ENCODE measurements at regions not wholly inside any gene's neighbourhood (a gene's known extent, or its start where the extent isn't known, plus 50 kb on each side); places are given as distances from the start of the nearest gene placed in this dataset.
"Not testable (repeated sequence)": the region's sequence is repeated elsewhere in the genome, so short reads cannot be mapped to it uniquely, and the experiment has no call there.

DNA sequence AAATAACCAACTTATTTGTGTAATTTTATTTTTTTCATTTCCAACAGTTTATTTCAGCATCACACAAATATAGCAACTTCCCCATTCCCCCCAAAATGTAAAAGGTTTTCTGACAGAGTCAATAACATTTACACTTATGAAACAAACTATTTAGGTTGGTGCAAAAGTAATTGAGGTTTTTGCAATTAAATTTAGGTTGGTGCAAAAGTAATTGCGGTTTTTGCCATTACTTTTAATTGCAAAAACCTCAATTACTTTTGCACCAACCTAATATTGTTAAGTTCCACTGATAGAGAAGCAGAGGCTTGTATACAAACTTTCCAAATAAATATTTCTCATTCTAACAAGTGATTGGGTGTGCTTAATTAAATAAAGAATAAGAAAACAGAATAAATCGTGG is 270.9 kb upstream of the DUSP10 start:
- DNase-seq: no peak
- Histone ChIP-seq H3K4me3 (ENCODE audit: insufficient read depth, low read depth, low read length) (no peak overlapping the region), H3K27me3 (ENCODE audit: control insufficient read depth, insufficient read depth, low read length) (no peaks in the 10 kb centered on the region), H3K36me3 (replicated peaks; ENCODE audit: control insufficient read depth, insufficient read depth, low read length) (no peaks in the 10 kb centered on the region)

GRCh38 chr1:222010306-222010705 is 268.4 kb upstream of the DUSP10 start:
- no peak overlapping the region for H3K4me3 ChIP-seq (ENCODE audit: insufficient read depth, low read depth, low read length)
- H3K27me3 ChIP-seq (ENCODE audit: control insufficient read depth, insufficient read depth, low read length): no peaks in the 10 kb centered on the region
- no peaks in the 10 kb centered on the region for H3K36me3 ChIP-seq (replicated peaks; ENCODE audit: control insufficient read depth, insufficient read depth, low read length)
- no peak for DNase-seq

DNA sequence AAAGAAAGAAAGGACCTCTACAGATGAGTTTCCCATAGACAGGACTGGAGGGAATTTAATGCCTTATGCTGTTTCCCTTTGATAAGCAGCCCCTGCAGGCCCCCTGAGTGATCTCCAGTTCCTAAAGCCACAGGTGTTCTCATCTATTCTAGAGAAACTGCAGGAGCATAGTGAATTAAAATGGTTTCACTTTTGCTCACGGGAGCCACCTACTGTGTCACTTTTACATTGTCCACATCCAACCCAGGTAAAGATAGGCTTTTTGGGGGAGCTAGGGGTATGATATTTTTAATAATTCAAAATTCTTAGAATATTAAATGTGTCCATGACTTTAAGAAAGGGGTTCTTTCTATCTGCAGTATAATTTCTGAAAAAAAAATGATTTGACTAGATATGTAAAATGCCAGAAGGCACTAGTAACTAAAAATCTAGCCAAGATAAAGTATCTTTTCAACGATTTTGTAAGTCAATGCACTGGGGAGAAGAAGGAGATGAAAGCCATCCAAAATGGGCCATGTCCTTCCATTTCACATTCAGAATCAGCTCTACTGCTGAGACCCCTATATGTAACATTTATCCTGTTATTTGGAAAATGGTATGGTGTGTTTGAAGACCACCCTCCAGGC is 267.3 kb upstream of the DUSP10 start:
- peak; percentile 18 for DNase-seq
- Histone ChIP-seq H3K27me3 (ENCODE audit: control insufficient read depth, insufficient read depth, low read length) (no peaks in the 10 kb centered on the region), H3K4me3 (ENCODE audit: insufficient read depth, low read depth, low read length) (no peak overlapping the region), H3K36me3 (replicated peaks; ENCODE audit: control insufficient read depth, insufficient read depth, low read length) (no peaks in the 10 kb centered on the region)

- DNase-seq: no peak
- Histone ChIP-seq H3K36me3 (replicated peaks; ENCODE audit: control insufficient read depth, insufficient read depth, low read length) (no peaks in the 10 kb centered on the region), H3K4me3 (ENCODE audit: insufficient read depth, low read depth, low read length) (no peak overlapping the region), H3K27me3 (ENCODE audit: control insufficient read depth, insufficient read depth, low read length) (no peaks in the 10 kb centered on the region)
Observed at GRCh38 chr1:222006715-222007114, 264.8 kb upstream of the DUSP10 start.

- Histone ChIP-seq H3K27me3 (ENCODE audit: control insufficient read depth, insufficient read depth, low read length) (no peaks in the 10 kb centered on the region), H3K36me3 (replicated peaks; ENCODE audit: control insufficient read depth, insufficient read depth, low read length) (no peaks in the 10 kb centered on the region), H3K4me3 (ENCODE audit: insufficient read depth, low read depth, low read length) (no peak overlapping the region)
- DNase-seq: no peak
Observed at GRCh38 chr1:222004784-222005183, 262.9 kb upstream of the DUSP10 start.

- DNase-seq: no peak
- Histone ChIP-seq H3K4me3 (ENCODE audit: insufficient read depth, low read depth, low read length) (no peak overlapping the region), H3K27me3 (ENCODE audit: control insufficient read depth, insufficient read depth, low read length) (no peaks in the 10 kb centered on the region), H3K36me3 (replicated peaks; ENCODE audit: control insufficient read depth, insufficient read depth, low read length) (no peaks in the 10 kb centered on the region)
Observed at GRCh38 chr1:222004034-222004433, 262.1 kb upstream of the DUSP10 start.

DNA sequence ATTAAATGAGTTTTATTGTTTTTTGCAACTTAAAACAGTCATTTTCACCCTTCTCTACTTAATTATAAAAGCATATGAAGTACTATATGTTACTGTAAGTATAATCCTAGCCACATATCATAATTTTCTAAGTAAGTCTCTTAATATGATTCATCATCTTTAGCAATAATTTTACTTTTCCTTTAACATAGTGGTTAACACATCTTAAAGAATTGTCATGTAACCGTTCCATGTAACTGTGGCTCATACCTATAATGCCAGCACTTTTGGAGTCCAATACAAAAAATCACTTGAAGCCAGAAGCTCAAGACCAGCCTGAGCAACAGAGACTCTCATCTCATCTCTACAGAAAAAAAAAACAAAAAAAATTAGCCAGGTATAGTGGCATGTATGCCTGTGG is 260.6 kb upstream of the DUSP10 start:
- Histone ChIP-seq H3K36me3 (replicated peaks; ENCODE audit: control insufficient read depth, insufficient read depth, low read length) (no peaks in the 10 kb centered on the region), H3K4me3 (ENCODE audit: insufficient read depth, low read depth, low read length) (no peak overlapping the region), H3K27me3 (ENCODE audit: control insufficient read depth, insufficient read depth, low read length) (no peaks in the 10 kb centered on the region)
- no peak for DNase-seq

DNA sequence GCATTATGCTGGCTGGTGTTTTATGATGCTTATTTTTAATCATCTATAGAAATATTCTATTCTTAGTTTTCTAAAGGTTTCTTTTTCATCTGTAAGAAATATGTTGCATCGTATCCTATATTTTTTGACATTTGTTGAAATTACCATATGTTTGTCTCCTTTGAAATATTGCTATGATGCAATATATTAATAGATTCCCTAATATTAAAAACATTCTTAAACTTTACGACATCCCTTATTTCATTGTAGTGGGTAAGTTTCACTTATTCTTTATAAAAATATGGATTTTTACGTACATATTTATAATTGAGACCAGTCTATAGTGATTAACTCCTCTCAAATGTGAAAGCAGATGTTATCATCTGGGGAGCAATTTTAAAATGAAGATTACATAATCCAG is 258.2 kb upstream of the DUSP10 start:
- Histone ChIP-seq H3K36me3 (replicated peaks; ENCODE audit: control insufficient read depth, insufficient read depth, low read length) (no peaks in the 10 kb centered on the region), H3K27me3 (ENCODE audit: control insufficient read depth, insufficient read depth, low read length) (no peaks in the 10 kb centered on the region), H3K4me3 (ENCODE audit: insufficient read depth, low read depth, low read length) (no peak overlapping the region)
- no peak for DNase-seq

- H3K4me3 ChIP-seq (ENCODE audit: insufficient read depth, low read depth, low read length): no peak overlapping the region
- DNase-seq: no peak
Observed at GRCh38 chr1:221998781-221999180, 256.9 kb upstream of the DUSP10 start.

DNA sequence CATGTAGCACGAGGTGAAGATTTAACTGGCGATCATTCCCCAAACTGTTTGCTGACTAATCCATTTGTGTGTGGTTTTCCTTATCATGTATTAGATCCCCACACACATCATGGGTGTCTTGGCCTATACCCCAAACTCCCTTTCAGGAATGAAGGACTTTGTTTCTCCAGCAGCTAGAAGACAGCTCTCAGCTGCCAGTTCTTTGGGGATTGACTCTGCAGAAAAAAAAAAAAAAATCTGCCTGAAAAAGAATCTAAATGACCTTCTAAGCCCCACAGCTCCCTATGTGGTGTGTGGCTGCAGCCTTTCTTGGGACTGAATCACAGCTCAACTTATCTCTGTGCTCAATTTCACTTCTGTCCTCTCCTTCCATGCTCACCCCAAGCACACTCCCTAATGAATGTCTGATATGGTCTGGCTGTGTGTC is 256.3 kb upstream of the DUSP10 start:
- Histone ChIP-seq H3K4me3 (ENCODE audit: insufficient read depth, low read depth, low read length) (no peak overlapping the region), H3K36me3 (replicated peaks; ENCODE audit: control insufficient read depth, insufficient read depth, low read length) (no peaks in the 10 kb centered on the region), H3K27me3 (ENCODE audit: control insufficient read depth, insufficient read depth, low read length) (no peaks in the 10 kb centered on the region)
- DNase-seq: no peak

More at GRCh38 chr1:221998781-221999180, 256.9 kb upstream of the DUSP10 start:
- H3K27me3 ChIP-seq (ENCODE audit: control insufficient read depth, insufficient read depth, low read length): no peaks in the 10 kb centered on the region
- no peaks in the 10 kb centered on the region for H3K36me3 ChIP-seq (replicated peaks; ENCODE audit: control insufficient read depth, insufficient read depth, low read length)

GRCh38 chr1:221997012-221997411 is 255.1 kb upstream of the DUSP10 start:
- DNase-seq; H3K4me3 ChIP-seq (ENCODE audit: insufficient read depth, low read depth, low read length); H3K36me3 ChIP-seq (replicated peaks; ENCODE audit: control insufficient read depth, insufficient read depth, low read length); H3K27me3 ChIP-seq (ENCODE audit: control insufficient read depth, insufficient read depth, low read length): not testable (repeated sequence)

DNA sequence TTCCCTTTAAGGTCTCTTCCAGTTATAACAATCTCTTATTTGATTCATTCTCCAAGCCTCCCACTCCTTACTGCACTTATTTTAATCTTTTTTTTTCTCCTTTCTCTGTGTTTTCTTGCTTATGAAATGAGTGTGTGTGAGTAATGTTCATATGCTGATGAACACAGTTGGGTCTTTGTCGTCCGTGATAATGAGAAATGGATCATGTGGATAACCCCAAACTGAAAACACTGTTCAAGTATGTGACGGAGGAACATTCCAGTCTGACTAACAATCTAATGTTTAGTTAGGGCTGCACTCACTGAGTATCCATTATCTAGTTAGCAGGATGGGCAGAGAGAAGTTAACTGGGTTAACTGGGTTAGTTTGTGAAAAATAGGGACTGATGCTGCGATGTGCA is 253.1 kb upstream of the DUSP10 start:
- Histone ChIP-seq H3K27me3 (ENCODE audit: control insufficient read depth, insufficient read depth, low read length) (no peaks in the 10 kb centered on the region), H3K36me3 (replicated peaks; ENCODE audit: control insufficient read depth, insufficient read depth, low read length) (no peaks in the 10 kb centered on the region), H3K4me3 (ENCODE audit: insufficient read depth, low read depth, low read length) (no peak overlapping the region)
- no peak for DNase-seq

- Histone ChIP-seq H3K36me3 (replicated peaks; ENCODE audit: control insufficient read depth, insufficient read depth, low read length) (no peaks in the 10 kb centered on the region), H3K27me3 (ENCODE audit: control insufficient read depth, insufficient read depth, low read length) (no peaks in the 10 kb centered on the region), H3K4me3 (ENCODE audit: insufficient read depth, low read depth, low read length) (no peak overlapping the region)
- DNase-seq: no peak
Observed at GRCh38 chr1:221994274-221994698, 252.4 kb upstream of the DUSP10 start.

- no peak for DNase-seq
- Histone ChIP-seq H3K36me3 (replicated peaks; ENCODE audit: control insufficient read depth, insufficient read depth, low read length) (no peaks in the 10 kb centered on the region), H3K4me3 (ENCODE audit: insufficient read depth, low read depth, low read length) (no peak overlapping the region), H3K27me3 (ENCODE audit: control insufficient read depth, insufficient read depth, low read length) (no peaks in the 10 kb centered on the region)
Observed at GRCh38 chr1:221993444-221993948, 251.6 kb upstream of the DUSP10 start.

- Histone ChIP-seq H3K27me3 (ENCODE audit: control insufficient read depth, insufficient read depth, low read length) (no peaks in the 10 kb centered on the region), H3K4me3 (ENCODE audit: insufficient read depth, low read depth, low read length) (no peak overlapping the region), H3K36me3 (replicated peaks; ENCODE audit: control insufficient read depth, insufficient read depth, low read length) (no peaks in the 10 kb centered on the region)
- DNase-seq: no peak
Observed at GRCh38 chr1:221992427-221992826, 250.5 kb upstream of the DUSP10 start.

GRCh38 chr1:221991221-221991620 is 249.3 kb upstream of the DUSP10 start:
- Histone ChIP-seq H3K4me3 (ENCODE audit: insufficient read depth, low read depth, low read length) (no peak overlapping the region), H3K36me3 (replicated peaks; ENCODE audit: control insufficient read depth, insufficient read depth, low read length) (no peaks in the 10 kb centered on the region), H3K27me3 (ENCODE audit: control insufficient read depth, insufficient read depth, low read length) (no peaks in the 10 kb centered on the region)
- DNase-seq: no peak

All from H7 (cell line).